HL-60 (cell line): ENCODE measurements at regions not wholly inside any gene's neighbourhood (a gene's known extent, or its start where the extent isn't known, plus 50 kb on each side); places are given as distances from the start of the nearest gene placed in this dataset.

Experiments
- GABPA ChIP-seq: IDR thresholded peaks from 2 replicates; pipeline ENCODE4 v1.6.1; 2012; ENCODE audit warnings: low read depth
- POLR2AphosphoS5 ChIP-seq: IDR thresholded peaks from 2 replicates; pipeline ENCODE4 v1.6.1; 2012; ENCODE audit warnings: low read depth
- SPI1 ChIP-seq: IDR thresholded peaks from 2 replicates; pipeline ENCODE4 v1.6.1; 2012; ENCODE audit warnings: low read depth, mild to moderate bottlenecking, borderline replicate concordance
- TF ChIP-seq, protein P1 (sequence below): IDR thresholded peaks from one replicate; pipeline ENCODE4 v1.5.1; 2011; ENCODE audit warnings: low read length, control low read depth, inconsistent platforms; ENCODE audit not compliant: insufficient read depth
- TF ChIP-seq, protein P2 (sequence below): IDR thresholded peaks from 2 replicates; pipeline ENCODE4 v1.6.1; 2012; ENCODE audit warnings: low read depth; ENCODE audit not compliant: insufficient replicate concordance

DNA sequence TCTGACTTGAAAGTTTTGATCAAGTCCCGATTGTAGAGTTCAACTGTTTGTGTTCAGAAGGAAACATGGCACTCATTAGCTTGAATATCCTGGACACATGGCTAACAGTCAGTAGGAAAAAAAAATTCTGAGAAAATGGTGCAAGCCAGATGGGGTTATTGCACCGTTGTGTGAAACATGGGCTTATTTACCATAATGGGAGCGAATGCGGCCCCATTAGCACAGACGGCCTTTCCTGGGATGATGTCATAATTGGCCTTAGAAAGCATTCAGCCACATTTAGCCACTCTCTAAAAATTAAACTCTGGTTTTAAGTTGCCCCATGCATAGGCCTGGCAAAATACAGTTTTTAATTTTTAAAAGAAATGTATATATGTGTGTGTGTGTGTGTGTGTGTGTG is 112.1 kb downstream of the IRX2 start:
- TF ChIP-seq, protein P1, sequence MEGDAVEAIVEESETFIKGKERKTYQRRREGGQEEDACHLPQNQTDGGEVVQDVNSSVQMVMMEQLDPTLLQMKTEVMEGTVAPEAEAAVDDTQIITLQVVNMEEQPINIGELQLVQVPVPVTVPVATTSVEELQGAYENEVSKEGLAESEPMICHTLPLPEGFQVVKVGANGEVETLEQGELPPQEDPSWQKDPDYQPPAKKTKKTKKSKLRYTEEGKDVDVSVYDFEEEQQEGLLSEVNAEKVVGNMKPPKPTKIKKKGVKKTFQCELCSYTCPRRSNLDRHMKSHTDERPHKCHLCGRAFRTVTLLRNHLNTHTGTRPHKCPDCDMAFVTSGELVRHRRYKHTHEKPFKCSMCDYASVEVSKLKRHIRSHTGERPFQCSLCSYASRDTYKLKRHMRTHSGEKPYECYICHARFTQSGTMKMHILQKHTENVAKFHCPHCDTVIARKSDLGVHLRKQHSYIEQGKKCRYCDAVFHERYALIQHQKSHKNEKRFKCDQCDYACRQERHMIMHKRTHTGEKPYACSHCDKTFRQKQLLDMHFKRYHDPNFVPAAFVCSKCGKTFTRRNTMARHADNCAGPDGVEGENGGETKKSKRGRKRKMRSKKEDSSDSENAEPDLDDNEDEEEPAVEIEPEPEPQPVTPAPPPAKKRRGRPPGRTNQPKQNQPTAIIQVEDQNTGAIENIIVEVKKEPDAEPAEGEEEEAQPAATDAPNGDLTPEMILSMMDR = no peak
- TF ChIP-seq, protein P2, sequence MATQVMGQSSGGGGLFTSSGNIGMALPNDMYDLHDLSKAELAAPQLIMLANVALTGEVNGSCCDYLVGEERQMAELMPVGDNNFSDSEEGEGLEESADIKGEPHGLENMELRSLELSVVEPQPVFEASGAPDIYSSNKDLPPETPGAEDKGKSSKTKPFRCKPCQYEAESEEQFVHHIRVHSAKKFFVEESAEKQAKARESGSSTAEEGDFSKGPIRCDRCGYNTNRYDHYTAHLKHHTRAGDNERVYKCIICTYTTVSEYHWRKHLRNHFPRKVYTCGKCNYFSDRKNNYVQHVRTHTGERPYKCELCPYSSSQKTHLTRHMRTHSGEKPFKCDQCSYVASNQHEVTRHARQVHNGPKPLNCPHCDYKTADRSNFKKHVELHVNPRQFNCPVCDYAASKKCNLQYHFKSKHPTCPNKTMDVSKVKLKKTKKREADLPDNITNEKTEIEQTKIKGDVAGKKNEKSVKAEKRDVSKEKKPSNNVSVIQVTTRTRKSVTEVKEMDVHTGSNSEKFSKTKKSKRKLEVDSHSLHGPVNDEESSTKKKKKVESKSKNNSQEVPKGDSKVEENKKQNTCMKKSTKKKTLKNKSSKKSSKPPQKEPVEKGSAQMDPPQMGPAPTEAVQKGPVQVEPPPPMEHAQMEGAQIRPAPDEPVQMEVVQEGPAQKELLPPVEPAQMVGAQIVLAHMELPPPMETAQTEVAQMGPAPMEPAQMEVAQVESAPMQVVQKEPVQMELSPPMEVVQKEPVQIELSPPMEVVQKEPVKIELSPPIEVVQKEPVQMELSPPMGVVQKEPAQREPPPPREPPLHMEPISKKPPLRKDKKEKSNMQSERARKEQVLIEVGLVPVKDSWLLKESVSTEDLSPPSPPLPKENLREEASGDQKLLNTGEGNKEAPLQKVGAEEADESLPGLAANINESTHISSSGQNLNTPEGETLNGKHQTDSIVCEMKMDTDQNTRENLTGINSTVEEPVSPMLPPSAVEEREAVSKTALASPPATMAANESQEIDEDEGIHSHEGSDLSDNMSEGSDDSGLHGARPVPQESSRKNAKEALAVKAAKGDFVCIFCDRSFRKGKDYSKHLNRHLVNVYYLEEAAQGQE = no peak
- TF ChIP-seq POLR2AphosphoS5 = no peak
- no peak for TF ChIP-seq SPI1
- TF ChIP-seq GABPA = no peak
